NCI-H2196 treated with DMSO at 0.1 percent for 48 hours (cell line): ENCODE measurements at regions not wholly inside any gene's neighbourhood (a gene's known extent, or its start where the extent isn't known, plus 50 kb on each side); places are given as distances from the start of the nearest gene placed in this dataset.
"Not testable (repeated sequence)": the region's sequence is repeated elsewhere in the genome, so short reads cannot be mapped to it uniquely, and the experiment has no call there.

Source experiments
- DNase-seq: peaks from one replicate; lab custom pipeline; 2025; ENCODE audit not compliant: unreplicated experiment; lab: John Stamatoyannopoulos, UW

DNA sequence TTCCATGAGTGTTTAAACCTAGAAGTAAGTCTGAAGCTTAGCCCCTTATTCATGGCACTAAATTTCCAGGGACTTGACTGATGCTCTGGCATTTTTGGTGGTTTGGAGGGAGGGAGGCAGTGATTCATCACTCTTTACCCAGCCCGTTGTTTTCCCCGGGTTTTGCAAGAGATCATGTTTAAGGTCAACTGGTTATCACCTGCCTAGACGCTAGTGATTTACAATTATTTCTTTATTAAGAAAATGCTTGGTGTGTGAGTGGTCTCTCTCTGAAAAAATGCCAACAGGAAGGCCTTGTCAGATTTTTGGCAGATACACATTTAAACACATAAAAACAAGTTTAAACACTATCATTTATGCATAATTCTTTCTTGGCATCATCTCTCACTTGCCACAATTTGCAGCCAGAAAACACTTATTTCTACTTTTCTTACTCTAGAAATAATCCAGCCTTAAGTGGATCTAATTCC lies 737.9 kb upstream of the ZNF608 start:
- DNase-seq: peak; percentile 63

DNA sequence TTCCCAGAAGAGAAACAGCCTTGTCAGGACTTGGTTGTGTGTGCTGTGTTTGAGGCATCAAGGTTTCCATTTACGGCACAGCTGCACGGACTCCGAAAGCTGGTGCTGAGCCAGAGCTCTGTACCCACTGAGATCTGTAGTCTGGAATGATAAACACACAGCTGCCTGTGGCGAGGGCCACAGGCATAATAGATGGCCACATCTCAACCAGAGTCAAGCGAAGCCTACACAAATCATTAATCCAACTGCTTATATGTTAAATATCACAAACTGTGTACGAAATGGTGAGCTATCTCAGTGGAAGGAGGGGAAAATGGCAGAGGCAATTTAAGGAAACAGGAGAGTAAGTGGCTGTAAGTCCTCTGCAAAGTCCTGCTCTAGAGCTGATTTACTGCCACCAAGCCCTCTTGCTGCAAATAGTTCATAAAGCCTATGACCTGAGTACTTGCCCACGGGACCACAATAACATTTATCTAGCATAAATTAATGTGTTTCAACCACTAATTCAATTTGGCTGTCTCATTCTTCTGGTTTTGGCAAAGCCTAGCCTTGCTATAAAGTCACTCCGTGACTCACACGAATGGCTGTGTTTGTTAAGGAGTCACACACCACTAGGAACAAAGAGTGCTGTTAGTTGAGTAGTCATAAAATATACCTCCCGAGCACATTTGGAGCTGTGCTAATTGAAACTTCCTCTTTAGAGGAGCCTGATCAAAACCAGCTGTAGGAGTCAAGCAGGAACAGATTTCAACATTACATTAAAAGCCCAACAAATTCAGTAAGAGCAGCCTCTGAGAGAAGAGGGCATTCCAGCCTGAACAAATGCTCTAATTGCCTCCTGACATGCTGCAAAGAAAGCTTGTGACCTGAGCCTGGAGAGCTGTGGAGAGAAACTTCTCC lies 738.6 kb upstream of the ZNF608 start:
- peak; percentile 89 for DNase-seq

DNA sequence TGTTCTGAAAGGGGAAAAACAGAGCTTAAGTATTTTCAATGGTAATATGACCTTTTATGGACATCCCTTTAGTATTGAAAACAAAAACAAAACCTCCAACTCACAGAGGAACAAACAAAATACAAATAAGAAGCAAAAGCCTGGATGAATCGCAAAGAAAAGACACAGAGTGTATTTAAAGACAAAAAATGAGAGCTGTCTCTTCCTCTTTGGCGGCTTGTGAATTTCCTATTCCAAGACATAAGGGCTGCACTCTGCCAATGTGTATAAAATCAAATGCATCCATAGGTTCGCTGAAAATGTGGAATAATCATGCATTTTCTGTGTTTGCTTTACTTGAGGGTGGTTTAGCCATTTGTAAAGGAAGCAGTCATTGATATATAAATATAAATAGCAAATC lies 739.3 kb upstream of the ZNF608 start:
- DNase-seq: no peak

DNA sequence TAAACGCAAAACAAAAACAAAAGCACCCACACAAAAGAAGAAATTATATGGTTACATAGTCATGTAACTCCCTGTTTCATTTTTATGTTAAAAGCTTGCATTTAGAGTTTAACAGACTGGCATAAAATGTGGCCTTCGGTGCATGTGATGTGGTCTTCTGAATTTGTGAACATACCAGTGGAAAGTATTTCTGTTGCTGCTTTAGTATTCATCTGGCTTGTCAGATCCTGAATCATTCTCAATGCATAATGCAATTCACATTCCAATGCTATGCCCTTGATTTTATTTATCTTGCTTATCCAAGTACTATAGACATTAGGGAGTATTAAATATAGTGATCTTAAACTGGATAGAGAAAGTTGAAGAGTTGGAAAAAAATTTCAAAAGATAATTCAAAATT lies 740.2 kb upstream of the ZNF608 start:
- DNase-seq: no peak

DNA sequence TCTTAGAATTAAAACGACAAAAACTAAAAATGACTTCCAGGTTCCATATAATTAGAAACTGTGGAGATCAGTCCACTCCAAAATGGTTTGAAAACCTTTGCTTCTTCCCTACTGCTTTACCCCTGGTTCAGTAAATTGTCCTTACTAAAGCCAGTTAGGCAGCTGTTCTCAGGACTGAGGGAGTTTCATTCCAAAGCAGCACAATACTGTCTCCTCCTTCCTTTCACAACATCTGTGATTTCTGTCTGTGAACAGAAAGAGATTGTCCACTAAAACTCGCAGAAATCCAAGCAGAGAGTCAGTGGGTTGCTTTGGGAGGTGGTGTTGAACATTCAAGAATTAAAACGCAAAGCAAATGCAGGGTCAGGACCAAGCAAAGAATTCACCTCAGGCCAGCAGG lies 740.8 kb upstream of the ZNF608 start:
- no peak for DNase-seq

DNA sequence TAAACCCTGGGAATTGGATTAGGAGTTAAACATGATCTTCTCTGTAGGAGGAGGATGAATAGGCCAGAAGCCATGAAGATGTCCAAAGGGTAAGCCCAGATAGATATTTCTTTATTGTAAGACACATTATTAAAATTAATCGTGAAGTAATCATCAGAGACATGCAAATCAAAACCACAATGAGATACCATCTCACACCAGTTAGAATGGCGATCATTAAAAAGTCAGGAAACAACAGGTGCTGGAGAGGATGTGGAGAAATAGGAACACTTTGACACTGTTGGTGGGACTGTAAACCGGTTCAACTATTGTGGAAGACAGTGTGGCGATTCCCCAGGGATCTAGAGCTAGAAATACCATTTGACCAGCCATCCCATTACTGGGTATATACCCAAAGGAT lies 741.2 kb upstream of the ZNF608 start:
- DNase-seq: not testable (repeated sequence)

DNA sequence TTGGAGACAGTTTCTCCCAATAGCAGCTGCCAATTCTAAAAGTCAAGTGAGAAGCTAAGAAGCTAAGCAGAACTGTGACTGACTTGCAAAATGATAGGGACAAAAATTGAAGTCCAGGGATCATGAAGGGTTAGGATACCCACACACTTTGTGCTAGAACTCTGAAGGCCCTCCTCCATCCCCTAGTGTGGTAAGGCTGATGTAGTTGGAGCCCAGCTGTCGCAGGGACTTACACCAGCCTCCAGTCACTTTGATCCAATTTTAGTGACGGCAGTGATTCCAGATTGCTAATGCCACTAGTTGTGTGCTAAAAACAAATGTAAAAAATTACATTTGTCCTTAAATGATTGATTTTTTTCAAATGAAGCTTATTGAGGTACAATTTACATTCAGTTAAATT lies 742.7 kb upstream of the ZNF608 start:
- no peak for DNase-seq

DNA sequence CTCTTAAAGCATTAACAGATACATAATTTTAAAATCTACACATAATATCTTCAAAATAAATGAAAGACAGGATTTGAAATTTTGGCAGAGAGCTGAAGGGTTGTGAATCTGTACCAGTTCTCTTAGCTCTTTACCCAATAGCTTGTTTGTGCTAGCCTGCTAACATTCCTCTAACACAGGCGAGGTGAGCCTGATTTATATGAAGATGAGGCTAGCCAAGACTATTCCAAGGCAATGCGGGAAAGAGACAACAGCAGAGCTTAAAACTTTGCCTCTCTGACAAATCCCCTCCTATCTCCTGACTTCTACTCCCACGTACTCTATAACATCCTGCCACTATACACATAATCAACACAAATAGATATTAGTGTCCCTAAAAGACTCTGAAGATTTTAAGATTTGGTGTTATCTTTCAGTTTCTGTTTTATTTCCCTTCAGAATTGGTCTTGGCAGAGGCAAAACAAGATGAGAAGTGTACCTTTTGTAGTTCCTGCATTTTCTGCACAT lies 745.6 kb upstream of the ZNF608 start:
- no peak for DNase-seq

DNA sequence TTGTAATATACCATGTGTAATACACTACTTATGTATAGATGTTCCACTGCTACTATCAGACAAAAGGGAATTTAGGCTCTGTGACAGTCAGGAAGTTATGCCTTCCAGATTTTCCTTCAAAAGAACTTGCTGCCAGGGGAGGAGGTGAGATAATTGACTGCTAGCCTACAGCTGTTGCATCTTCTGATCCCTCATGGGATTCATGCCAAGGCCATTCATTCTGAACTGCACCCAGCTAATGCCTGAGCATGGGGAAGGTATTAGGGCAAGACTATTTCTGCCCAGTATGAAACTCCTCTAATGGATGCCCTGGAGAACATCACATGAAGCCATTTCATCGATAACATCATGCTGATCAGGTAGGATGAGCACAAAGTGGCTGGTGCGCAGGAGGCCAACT lies 746.5 kb upstream of the ZNF608 start:
- DNase-seq: no peak

DNA sequence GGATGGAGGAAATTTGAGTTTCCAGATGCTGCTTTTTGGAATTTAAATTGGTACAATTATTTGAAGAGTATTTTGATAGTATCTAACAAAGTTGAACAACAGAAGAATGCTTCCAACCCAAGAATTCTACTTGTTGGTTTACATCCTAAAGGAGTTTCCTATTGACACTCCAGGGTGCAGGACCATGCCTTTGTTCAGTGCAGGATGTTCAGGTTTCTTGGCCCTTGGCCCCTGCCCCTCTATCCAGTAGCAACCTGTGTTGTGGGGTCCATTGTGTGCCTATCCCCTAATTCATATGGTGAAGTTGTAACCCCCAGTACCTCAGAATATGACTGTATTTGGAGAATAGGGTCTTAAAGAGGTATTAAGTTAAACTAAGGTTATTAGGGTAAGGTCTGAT lies 750.0 kb upstream of the ZNF608 start:
- no peak for DNase-seq

DNA sequence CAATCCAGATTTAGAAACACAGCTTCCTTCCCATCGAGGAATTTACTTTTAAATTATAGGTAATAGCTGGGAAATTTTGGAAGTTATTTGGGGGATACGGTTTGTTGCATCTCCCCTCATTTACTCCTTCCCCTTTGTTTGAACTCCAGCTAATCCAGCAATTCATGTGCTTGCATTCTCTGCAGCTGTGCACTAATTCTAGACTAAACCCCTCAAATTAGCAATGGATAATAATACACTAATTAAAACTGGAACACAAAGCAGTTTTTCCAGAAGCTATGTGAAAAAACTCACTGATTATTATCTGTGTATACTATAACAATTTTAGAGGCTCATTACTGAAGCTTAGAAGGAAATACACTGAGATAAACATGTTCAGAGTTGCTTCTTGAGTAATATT lies 751.2 kb upstream of the ZNF608 start:
- no peak for DNase-seq

DNA sequence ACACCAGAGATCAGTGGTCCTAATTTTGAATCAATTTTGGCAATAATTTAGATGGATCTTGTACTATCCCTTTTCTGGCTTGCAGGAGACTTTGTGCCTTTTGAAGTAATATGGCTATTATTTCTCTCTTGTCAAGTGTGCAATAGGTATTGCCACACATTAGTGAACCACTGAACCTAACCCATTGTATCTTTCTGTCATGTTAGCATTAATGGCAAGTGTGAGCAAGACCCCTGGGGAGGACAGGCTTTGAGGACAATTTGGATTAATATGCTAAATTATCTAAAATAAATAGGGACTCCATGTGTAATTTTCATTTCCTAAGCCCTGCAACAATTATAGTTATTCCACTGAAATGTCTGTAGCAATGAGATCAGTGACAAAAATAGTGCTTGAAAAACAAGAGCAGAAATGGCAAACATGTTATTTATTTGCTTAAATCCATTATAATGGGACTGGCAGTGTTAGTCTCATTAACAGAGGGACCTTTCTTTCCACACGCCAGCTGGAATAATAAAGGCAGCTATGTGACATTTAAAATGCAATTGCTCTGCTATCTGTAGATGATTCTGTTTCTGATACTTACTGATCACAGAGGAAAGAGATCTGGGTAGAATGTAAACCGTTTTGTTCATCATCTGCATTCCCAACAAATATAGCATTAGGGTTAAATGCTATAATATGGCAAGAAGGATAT lies 753.3 kb upstream of the ZNF608 start:
- no peak for DNase-seq

DNA sequence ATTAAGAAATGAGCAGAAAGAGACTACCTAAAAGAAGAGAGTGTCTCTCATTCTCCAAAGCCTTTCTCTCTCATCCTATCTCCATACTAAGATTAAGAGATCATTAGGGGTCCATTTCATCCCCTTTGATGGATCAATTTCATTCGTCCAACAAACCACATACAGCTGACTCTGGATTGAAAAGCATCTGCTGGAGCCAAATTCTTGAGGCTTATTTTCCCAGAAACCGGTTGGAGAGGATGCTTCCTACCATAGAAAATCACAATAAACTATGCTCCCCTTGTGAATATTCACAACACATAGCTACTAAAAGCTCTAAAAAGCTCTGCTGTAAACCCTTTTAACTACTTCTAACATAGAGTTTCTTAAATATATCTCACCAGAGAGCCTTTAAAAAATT lies 755.0 kb upstream of the ZNF608 start:
- no peak for DNase-seq

DNA sequence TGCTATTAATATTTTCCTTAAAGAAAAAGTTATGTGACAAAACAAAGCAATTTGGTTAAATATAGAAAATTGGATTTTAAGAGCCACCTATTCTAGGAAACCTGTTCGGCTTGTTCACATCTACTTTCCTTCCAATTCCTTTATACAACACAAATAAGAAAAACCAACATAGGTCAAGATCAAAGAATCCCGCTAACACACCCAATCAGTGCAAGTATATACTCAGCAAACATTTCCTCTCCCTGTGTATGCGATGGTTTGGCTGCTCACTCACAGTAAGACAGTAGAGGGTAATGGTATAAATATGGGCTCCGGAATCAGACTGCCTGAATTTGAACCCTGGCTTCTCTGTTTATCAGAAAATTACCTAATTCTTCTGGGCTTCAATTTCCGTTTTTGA lies 757.5 kb upstream of the ZNF608 start:
- no peak for DNase-seq

DNA sequence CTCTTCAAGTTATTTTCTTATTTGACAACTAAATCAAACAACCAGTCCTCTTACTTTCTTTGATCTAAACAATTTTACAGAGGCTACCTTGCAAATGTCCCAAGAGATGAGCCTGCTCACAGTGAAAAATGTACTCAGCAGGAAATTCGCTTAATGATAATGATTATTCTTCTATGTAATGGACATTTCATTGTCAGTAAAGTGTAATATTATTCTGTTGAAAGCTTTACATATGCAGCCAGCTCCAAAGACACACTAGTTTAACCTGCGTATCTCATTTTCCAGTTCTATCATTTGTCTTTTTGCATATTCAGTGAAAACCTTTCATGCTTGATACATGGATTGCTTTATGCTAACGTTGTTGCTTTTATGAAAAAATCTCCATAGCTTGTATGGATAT lies 758.7 kb upstream of the ZNF608 start:
- no peak for DNase-seq

DNA sequence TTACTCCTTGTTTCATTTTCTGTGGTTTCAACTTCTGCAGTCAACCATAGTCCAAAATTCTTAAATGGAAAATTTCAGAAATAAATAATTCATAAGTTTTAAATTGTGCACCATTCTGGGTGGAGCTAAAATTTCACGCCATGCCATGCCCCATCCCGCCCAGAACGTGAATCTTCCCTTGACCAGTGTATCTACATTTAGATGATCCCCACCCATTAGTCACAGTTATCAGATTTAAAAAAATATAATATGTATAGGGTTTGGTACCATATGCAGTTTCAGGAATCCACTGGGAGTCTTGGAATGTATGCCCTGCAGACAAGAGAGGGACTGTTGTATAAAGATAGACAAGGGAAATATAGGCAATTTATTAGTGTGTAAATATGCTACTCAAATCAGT lies 759.7 kb upstream of the ZNF608 start:
- DNase-seq: no peak

DNA sequence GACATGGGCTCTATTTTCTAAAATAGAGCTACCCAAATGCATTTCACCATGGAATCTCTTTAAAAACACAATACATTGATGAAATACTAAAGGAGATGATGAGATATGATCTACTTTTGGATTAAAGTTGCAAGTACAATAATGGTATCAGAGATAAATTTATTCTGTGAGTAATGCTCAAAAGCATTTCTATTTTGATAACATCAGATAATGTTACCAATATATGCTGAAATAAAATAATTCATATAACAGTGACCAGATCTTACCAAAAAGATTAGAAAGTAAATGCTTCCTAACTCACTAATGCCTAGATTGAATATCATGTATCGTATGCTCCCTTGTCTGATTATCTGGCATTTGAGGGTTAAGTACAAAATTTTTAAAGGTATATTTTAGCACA lies 761.8 kb upstream of the ZNF608 start:
- DNase-seq: no peak

DNA sequence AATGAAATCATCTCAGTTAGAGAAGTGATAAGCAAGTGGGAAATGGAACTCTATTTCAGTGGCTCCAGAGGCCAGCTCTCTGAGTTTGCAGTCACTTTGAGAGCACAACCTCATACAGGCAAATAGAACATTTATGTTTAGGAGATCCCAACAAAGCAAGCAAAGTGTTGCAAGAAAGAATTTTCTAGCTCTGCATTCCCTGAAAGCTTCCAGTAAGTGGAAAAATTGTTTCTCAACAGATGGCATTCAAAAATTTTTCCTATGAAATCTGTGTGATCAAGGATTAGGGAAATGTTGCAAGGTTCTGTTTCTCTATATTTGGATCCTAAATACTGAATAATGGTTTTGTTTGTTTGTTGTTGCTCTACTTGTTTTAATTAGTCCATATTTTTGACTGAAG lies 764.2 kb upstream of the ZNF608 start:
- DNase-seq: no peak

DNA sequence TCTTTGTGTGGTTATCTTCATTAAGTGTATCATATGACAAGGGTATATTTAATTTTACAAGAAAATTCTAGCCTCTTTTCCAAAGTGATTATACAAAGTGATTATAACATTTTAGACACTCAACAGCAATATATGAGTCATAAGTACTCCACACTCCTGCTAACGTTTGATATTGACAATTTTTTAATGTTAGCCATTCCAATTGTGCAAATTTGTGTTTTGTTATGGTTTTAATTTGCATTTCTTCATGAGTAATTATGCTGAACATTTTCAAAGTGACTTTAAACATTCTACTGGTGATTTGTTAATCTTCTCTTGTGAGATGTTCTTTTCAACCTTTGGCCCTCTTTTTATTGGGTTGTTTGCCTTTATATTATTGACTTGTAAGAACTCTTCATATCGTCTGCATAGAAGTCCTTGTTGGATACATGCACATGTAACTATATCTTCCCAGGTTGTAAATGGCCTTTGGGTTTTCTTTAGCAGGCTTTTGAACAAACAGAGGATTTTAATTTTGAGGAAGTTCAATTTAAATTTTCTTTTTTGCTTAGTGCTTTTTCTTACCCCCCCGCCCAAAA lies 771.6 kb upstream of the ZNF608 start:
- no peak for DNase-seq

DNA sequence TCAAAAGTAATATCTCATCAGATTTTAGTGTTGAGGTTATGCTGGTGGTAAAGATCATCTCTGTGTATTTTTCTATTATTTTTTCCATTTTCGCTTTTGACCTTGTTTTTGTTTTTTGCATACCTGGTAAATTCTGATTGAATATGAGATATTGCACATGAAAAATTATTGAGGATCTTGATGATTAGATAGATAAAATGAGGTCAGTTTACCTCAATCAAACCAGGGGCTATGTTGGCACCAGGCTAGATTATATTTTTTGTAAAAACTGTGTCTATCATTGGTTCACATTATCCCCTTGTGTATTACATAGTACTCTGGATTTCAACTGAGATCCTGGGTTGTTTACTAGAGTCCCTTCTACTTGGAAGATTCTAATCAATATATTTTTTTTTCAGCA lies 774.9 kb upstream of the ZNF608 start:
- DNase-seq: no peak

DNA sequence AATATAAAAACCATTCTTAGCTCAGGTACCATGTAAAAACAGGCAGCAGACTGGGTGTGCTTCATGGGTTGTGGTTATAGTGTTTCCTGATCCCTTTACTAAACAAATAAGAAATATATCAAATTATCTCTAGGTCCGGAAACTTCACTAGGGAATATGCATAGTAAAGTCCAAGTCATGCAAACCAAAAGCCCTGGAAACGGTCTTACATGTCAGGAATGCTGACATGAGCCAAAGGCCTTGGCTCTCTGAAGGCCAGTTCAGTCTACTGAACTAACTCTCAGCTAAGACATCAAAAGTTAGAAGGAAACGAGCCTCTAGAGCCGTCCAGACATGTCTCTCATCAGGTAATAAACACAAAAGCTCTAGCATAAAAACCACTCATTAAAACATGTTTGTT lies 778.9 kb upstream of the ZNF608 start:
- no peak for DNase-seq

DNA sequence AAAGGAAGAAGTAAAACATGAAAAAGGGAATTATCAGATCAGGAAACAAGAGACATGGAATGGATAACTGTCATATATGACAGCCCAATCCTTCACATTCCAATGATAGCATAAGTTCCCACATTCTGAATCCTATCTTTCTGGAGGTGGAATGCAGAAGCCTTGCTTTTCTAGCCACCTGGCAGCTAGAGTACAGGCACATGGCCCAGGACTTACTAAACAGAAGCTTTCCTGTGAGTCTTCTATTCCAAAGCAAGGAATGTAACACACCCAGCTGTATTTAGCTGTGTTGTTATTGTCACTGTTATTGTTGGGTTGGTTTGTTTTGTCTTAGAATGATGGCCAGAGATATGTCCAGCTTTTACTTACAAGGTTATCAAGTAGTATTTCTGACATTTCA lies 780.5 kb upstream of the ZNF608 start:
- no peak for DNase-seq
